HUES64 (cell line): ENCODE measurements at regions not wholly inside any gene's neighbourhood (a gene's known extent, or its start where the extent isn't known, plus 50 kb on each side); places are given as distances from the start of the nearest gene placed in this dataset.

ENCODE experiments used
- H3K27ac ChIP-seq: 2 replicates; pipeline ENCODE4 v1.7.0; 2013; ENCODE audit warnings: low read depth, low read length, inconsistent platforms
- H3K27me3 ChIP-seq: 2 replicates; pipeline ENCODE4 v1.6.1; 2013; ENCODE audit warnings: mild to moderate bottlenecking, low read length; ENCODE audit not compliant: insufficient read depth
- H3K36me3 ChIP-seq: 2 replicates; pipeline ENCODE4 v1.6.1; 2013; ENCODE audit warnings: mild to moderate bottlenecking, low read length; ENCODE audit not compliant: insufficient read depth
- H3K4me1 ChIP-seq: 2 replicates; pipeline ENCODE4 v1.6.1; 2013; ENCODE audit warnings: mild to moderate bottlenecking, low read length, moderate library complexity; ENCODE audit not compliant: insufficient read depth
- H3K4me3 ChIP-seq: 2 replicates; pipeline ENCODE4 v1.5.1; 2013; ENCODE audit warnings: mild to moderate bottlenecking, low read length, moderate library complexity
- H3K9ac ChIP-seq: 2 replicates; pipeline ENCODE4 v1.6.1; 2013; ENCODE audit warnings: mild to moderate bottlenecking, low read depth, low read length
- H3K9me3 ChIP-seq: 2 replicates; pipeline ENCODE4 v1.6.1; 2013; ENCODE audit warnings: low read depth, low read length; ENCODE audit not compliant: insufficient read depth
- WGBS: fragments of 150-250, 120-280 bp; methylation state at CpG from one replicate; pipeline ENCODE4 v1.1.7; 2013; ENCODE audit warnings: missing lambda C conversion rate; 5-methylcytosine and 5-hydroxymethylcytosine counted together

- H3K4me1 ChIP-seq: no peaks in the 10 kb centered on the region
- no peak overlapping the region for H3K27ac ChIP-seq
- no peaks in the 10 kb centered on the region for H3K27me3 ChIP-seq
- no peaks in the 10 kb centered on the region for H3K9me3 ChIP-seq
- H3K9ac ChIP-seq: no peak overlapping the region
- H3K36me3 ChIP-seq: no peaks in the 10 kb centered on the region
- 85% methylated on average over 8 of the region's 8 CpGs for WGBS
- no peak overlapping the region for H3K4me3 ChIP-seq
Observed at GRCh38 chr5:87169300-87169991, 98.2 kb upstream of the RASA1 start.

GRCh38 chr5:87170799-87171198 lies 96.9 kb upstream of the RASA1 start:
- Histone ChIP-seq H3K9ac (no peak overlapping the region), H3K36me3 (no peaks in the 10 kb centered on the region), H3K4me3 (no peak overlapping the region), H3K27me3 (no peaks in the 10 kb centered on the region), H3K4me1 (no peaks in the 10 kb centered on the region), H3K9me3 (no peaks in the 10 kb centered on the region), H3K27ac (no peak overlapping the region)
- WGBS: 85% methylated on average over 3 of the region's 3 CpGs

GRCh38 chr5:87182649-87183048 lies 85.0 kb upstream of the RASA1 start:
- no peaks in the 10 kb centered on the region for H3K4me1 ChIP-seq
- no peak overlapping the region for H3K9ac ChIP-seq
- H3K4me3 ChIP-seq: no peak overlapping the region
- no peak overlapping the region for H3K27ac ChIP-seq
- H3K36me3 ChIP-seq: no peaks in the 10 kb centered on the region
- no peaks in the 10 kb centered on the region for H3K27me3 ChIP-seq
- 93% methylated on average over 4 of the region's 4 CpGs for WGBS
- no peaks in the 10 kb centered on the region for H3K9me3 ChIP-seq

- 88% methylated on average over 2 of the region's 3 CpGs for WGBS
- Histone ChIP-seq H3K4me3 (no peak overlapping the region), H3K27ac (no peak overlapping the region), H3K9me3 (no peaks in the 10 kb centered on the region), H3K27me3 (no peaks in the 10 kb centered on the region), H3K9ac (no peak overlapping the region), H3K36me3 (no peaks in the 10 kb centered on the region), H3K4me1 (no peaks in the 10 kb centered on the region)
Observed at GRCh38 chr5:87183896-87184295, 83.8 kb upstream of the RASA1 start.

GRCh38 chr5:87184605-87185004 lies 83.1 kb upstream of the RASA1 start:
- Histone ChIP-seq H3K9me3 (no peaks in the 10 kb centered on the region), H3K4me3 (no peak overlapping the region), H3K9ac (no peak overlapping the region), H3K4me1 (no peaks in the 10 kb centered on the region), H3K27me3 (no peaks in the 10 kb centered on the region), H3K36me3 (no peaks in the 10 kb centered on the region), H3K27ac (no peak overlapping the region)
- WGBS: 90% methylated on average over 5 of the region's 5 CpGs

- H3K36me3 ChIP-seq: no peaks in the 10 kb centered on the region
- H3K27ac ChIP-seq: no peak overlapping the region
- no peaks in the 10 kb centered on the region for H3K4me1 ChIP-seq
- H3K4me3 ChIP-seq: no peak overlapping the region
- 89% methylated on average over 2 of the region's 3 CpGs for WGBS
- H3K9me3 ChIP-seq: no peaks in the 10 kb centered on the region
- no peaks in the 10 kb centered on the region for H3K27me3 ChIP-seq
- no peak overlapping the region for H3K9ac ChIP-seq
Observed at GRCh38 chr5:87185838-87186237, 81.8 kb upstream of the RASA1 start.

- H3K27me3 ChIP-seq: no peaks in the 10 kb centered on the region
- WGBS: 95% methylated on average over 3 of the region's 3 CpGs
Observed at GRCh38 chr5:87188391-87188790, 79.3 kb upstream of the RASA1 start.

GRCh38 chr5:87190041-87190440 lies 77.6 kb upstream of the RASA1 start:
- Histone ChIP-seq H3K4me3 (no peak overlapping the region), H3K36me3 (no peaks in the 10 kb centered on the region), H3K4me1 (no peaks in the 10 kb centered on the region), H3K27me3 (no peaks in the 10 kb centered on the region), H3K9me3 (no peaks in the 10 kb centered on the region), H3K27ac (no peak overlapping the region), H3K9ac (no peak overlapping the region)

More at GRCh38 chr5:87188391-87188790, 79.3 kb upstream of the RASA1 start:
- H3K9ac ChIP-seq: no peak overlapping the region
- no peaks in the 10 kb centered on the region for H3K4me1 ChIP-seq
- no peaks in the 10 kb centered on the region for H3K9me3 ChIP-seq
- no peaks in the 10 kb centered on the region for H3K36me3 ChIP-seq
- H3K4me3 ChIP-seq: no peak overlapping the region
- H3K27ac ChIP-seq: no peak overlapping the region

- no peak overlapping the region for H3K27ac ChIP-seq
- H3K27me3 ChIP-seq: no peaks in the 10 kb centered on the region
- H3K9me3 ChIP-seq: no peaks in the 10 kb centered on the region
- no peaks in the 10 kb centered on the region for H3K36me3 ChIP-seq
- H3K4me3 ChIP-seq: no peak overlapping the region
- H3K4me1 ChIP-seq: no peaks in the 10 kb centered on the region
- H3K9ac ChIP-seq: no peak overlapping the region
Observed at GRCh38 chr5:87190687-87191086, 77.0 kb upstream of the RASA1 start.

- Histone ChIP-seq H3K9me3 (no peaks in the 10 kb centered on the region), H3K27ac (no peak overlapping the region), H3K36me3 (no peaks in the 10 kb centered on the region), H3K4me1 (no peaks in the 10 kb centered on the region), H3K9ac (no peak overlapping the region), H3K4me3 (no peak overlapping the region), H3K27me3 (no peaks in the 10 kb centered on the region)
Observed at GRCh38 chr5:87191645-87192044, 76.0 kb upstream of the RASA1 start.

GRCh38 chr5:87195104-87195591 lies 72.5 kb upstream of the RASA1 start:
- H3K4me1 ChIP-seq: no peaks in the 10 kb centered on the region
- 95% methylated on average over 4 of the region's 4 CpGs for WGBS
- no peaks in the 10 kb centered on the region for H3K36me3 ChIP-seq
- H3K9ac ChIP-seq: no peak overlapping the region
- no peak overlapping the region for H3K27ac ChIP-seq
- H3K4me3 ChIP-seq: no peak overlapping the region
- H3K9me3 ChIP-seq: no peaks in the 10 kb centered on the region
- H3K27me3 ChIP-seq: no peaks in the 10 kb centered on the region

GRCh38 chr5:87195616-87196015 lies 72.1 kb upstream of the RASA1 start:
- H3K27me3 ChIP-seq: no peaks in the 10 kb centered on the region
- WGBS: 97% methylated on average over 3 of the region's 3 CpGs
- no peak overlapping the region for H3K9ac ChIP-seq
- no peaks in the 10 kb centered on the region for H3K36me3 ChIP-seq
- no peak overlapping the region for H3K27ac ChIP-seq
- H3K9me3 ChIP-seq: no peaks in the 10 kb centered on the region
- H3K4me3 ChIP-seq: no peak overlapping the region
- no peaks in the 10 kb centered on the region for H3K4me1 ChIP-seq
